Mucosa of descending colon (tissue), 3 donors: ENCODE measurements at regions not wholly inside any gene's neighbourhood (a gene's known extent, or its start where the extent isn't known, plus 50 kb on each side); places are given as distances from the start of the nearest gene placed in this dataset.
"Not testable (repeated sequence)": the region's sequence is repeated elsewhere in the genome, so short reads cannot be mapped to it uniquely, and the experiment has no call there.

Experiments used
- ATAC-seq: fragments of 200-7000 bp; cut with Tn5 transposase; one replicate; pipeline ENCODE4 v1.9.1; 2020; ENCODE audit warnings: mild to moderate bottlenecking, moderate library complexity
- DNase-seq, 3 donors: peaks; one replicate each; pipeline ENCODE4 v3.0.0-alpha.2; 2020
- H3K36me3 ChIP-seq: fragments of 200-600 bp; one replicate; pipeline ENCODE4 v1.8.0; 2021; ENCODE audit warnings: low read depth, mild to moderate bottlenecking
- H3K4me1 ChIP-seq: fragments of 200-600 bp; one replicate; pipeline ENCODE4 v1.8.0; 2021; ENCODE audit warnings: low read depth, mild to moderate bottlenecking
- H3K4me3 ChIP-seq: fragments of 200-600 bp; one replicate; pipeline ENCODE4 v1.8.0; 2021; ENCODE audit warnings: mild to moderate bottlenecking
- H3K9me3 ChIP-seq: fragments of 200-600 bp; one replicate; pipeline ENCODE4 v1.8.0; 2021; ENCODE audit warnings: mild to moderate bottlenecking
- CTCF ChIP-seq: fragments of 200-600 bp; IDR thresholded peaks from one replicate; pipeline ENCODE4 v1.8.0; 2022; ENCODE audit warnings: antibody characterized with exemption, mild to moderate bottlenecking
- intact Hi-C, 2 donors: fragments of 100-400 bp; cut with DNase I in 1 of 2; cut with micrococcal nuclease in 1 of 2; formaldehyde crosslinking; loops; one replicate each; pipeline versions ENCODE4 v1.11.0 to v1.11.1; 2022; cut with DNase I, micrococcal nuclease
- donor health status: DM: no; HTN: no; CAD: no; lungs with moderate emphysema.
- donor health status: DM: no; HTN: no; CAD: no.
- donor health status: DM: no; HTN: yes; CAD: no.

DNA sequence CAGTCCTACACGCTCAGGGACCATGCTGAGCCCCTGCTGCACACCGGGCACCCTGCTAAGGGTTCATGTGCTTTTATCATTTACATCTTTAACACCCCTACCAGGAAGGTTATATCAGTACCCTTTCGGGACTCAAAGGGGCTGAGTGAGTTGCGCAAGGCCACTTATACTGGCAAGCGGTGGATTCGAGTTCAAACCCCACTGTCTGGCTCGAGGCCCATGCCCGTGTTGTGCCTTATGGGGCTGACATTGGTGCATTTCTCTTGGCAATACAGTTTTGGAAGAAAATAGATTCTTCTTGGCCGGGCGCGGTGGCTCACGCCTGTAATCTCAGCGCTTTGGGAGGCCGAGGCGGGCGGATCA, 69.5 kb upstream of the MAP4K4 start:
- Histone ChIP-seq H3K9me3 (no peaks in the 10 kb centered on the region), H3K36me3 (no peaks in the 10 kb centered on the region), H3K4me1 (no peaks in the 10 kb centered on the region), H3K4me3 (no peak overlapping the region)
- intact Hi-C loops = no loop called here
- TF ChIP-seq CTCF = no peak
- DNase-seq (no peak), ATAC-seq (no peak)

GRCh38 chr2:101627285-101628029, 70.0 kb upstream of the MAP4K4 start:
- Histone ChIP-seq H3K4me1 (no peaks in the 10 kb centered on the region), H3K36me3 (no peaks in the 10 kb centered on the region), H3K4me3 (no peak overlapping the region), H3K9me3 (no peaks in the 10 kb centered on the region)
- intact Hi-C loops = no loop called here
- no peak for TF ChIP-seq CTCF
- DNase-seq = no peak
- ATAC-seq = no peak

DNA sequence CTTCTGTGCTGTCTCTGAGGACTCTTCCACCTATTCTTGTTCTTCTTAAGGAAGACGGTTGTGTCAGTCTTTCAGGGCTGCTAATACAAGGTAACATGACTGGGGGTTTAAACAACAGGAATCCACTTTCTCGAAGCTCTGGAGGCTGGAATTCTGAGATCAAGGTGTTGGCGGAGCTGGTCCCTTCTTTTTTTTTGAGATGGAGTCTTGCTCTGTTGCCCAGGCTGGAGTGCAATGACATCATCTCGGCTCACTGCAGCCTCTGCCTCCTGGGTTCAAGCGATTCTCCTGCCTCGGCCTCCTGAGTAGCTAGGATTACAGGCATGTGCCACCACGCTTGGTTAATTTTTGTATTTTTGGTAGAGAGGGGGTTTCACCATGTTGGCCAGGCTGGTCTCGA, 71.7 kb upstream of the MAP4K4 start:
- H3K36me3 ChIP-seq, H3K4me3 ChIP-seq, H3K9me3 ChIP-seq, DNase-seq, H3K4me1 ChIP-seq, ATAC-seq, intact Hi-C loops: not testable (repeated sequence)

DNA sequence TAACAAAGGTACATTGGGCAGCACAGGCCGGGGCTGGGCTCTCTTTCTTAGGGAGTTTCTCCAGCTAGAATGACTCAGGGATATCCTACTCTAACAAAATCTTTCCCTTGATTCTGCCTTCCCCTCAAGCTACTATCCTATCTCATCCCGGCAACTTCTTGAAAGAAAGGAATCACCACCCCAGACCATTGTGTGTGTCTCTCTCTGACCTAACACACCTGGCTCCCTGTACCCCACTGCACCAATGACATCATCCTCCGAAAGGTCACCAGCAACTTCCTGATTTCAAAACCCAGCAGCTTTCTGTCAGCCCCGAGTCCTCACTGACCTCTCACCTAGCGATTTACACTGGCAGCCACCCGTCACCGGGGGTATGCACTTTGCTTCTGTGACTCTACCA, 72.1 kb upstream of the MAP4K4 start:
- Histone ChIP-seq H3K4me3 (no peak overlapping the region), H3K9me3 (no peaks in the 10 kb centered on the region), H3K4me1 (no peaks in the 10 kb centered on the region), H3K36me3 (no peaks in the 10 kb centered on the region)
- intact Hi-C loops = no loop called here
- DNase-seq = no peak
- peak; percentile 26 for ATAC-seq
- TF ChIP-seq CTCF = no peak

GRCh38 chr2:101624706-101625332, 72.7 kb upstream of the MAP4K4 start:
- no peak for TF ChIP-seq CTCF
- intact Hi-C loops = no loop called here
- no peaks in the 10 kb centered on the region for H3K9me3 ChIP-seq
- no peak for DNase-seq
- ATAC-seq = no peak
- no peaks in the 10 kb centered on the region for H3K4me1 ChIP-seq
- no peaks in the 10 kb centered on the region for H3K36me3 ChIP-seq
- no peak overlapping the region for H3K4me3 ChIP-seq

GRCh38 chr2:101623031-101623521, 74.4 kb upstream of the MAP4K4 start:
- no peak for DNase-seq
- Histone ChIP-seq H3K4me1 (no peaks in the 10 kb centered on the region), H3K4me3 (no peak overlapping the region), H3K9me3 (no peaks in the 10 kb centered on the region), H3K36me3 (no peaks in the 10 kb centered on the region)
- no peak for TF ChIP-seq CTCF
- peak; percentile 67 for ATAC-seq
- intact Hi-C loops = no loop called here
